T-helper 1 cell (primary cell): ENCODE measurements at regions not wholly inside any gene's neighbourhood (a gene's known extent, or its start where the extent isn't known, plus 50 kb on each side); places are given as distances from the start of the nearest gene placed in this dataset.

Experiments used
- DNase-seq, 5 donors: peaks; one replicate each; pipeline ENCODE4 v3.0.0-alpha.2; 2012 to 2020

- no peak for DNase-seq
Measured at GRCh38 chr2:167900435-167901114, 346.8 kb downstream of the STK39 start.

GRCh38 chr2:167898340-167898739 lies 349.1 kb downstream of the STK39 start:
- DNase-seq, result no peak

DNA sequence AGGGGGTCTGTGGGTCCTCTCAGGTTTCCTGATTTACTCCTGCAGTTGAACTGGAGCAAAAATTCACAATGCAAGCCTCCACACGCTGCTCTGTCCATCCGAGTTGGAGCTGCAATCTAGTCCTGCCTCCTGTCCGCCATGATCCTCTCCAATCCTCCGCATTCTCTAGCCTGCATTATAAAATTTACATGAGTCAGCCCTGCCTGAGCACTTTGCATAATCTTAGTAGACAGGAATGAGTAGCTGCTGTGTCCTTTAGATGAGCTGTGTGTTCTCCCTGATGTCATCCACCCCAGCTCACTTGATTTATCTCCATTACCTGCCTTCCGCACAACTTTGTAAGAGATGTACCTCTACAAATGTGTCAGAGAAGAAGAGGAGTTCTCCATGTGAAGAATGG lies 355.6 kb downstream of the STK39 start:
- DNase-seq, result no peak

- DNase-seq, result no peak
Measured at GRCh38 chr2:167890739-167891138, 356.7 kb downstream of the STK39 start.

- no peak for DNase-seq
Measured at GRCh38 chr2:167880415-167880814, 367.0 kb downstream of the STK39 start.

DNA sequence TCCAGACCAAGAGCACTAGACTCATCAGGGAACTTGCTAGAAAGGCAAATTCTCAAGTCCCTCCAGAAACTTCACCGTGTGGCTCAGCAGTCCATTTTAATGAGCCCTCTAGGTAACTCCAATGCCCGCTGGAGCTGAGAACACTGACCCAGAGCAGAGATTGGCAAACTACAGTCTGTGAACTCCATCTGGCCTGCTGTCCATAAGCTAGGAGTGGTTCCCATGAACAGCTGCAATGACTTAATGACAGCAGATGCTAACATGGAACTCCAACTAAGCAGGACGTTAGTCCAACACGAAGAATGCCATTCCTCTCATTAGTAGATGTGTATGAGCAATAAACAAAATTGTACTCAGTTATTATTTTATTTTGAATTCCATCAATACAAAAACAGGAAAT lies 371.9 kb downstream of the STK39 start:
- no peak for DNase-seq

GRCh38 chr2:167874812-167875211 lies 372.6 kb downstream of the STK39 start:
- no peak for DNase-seq

DNA sequence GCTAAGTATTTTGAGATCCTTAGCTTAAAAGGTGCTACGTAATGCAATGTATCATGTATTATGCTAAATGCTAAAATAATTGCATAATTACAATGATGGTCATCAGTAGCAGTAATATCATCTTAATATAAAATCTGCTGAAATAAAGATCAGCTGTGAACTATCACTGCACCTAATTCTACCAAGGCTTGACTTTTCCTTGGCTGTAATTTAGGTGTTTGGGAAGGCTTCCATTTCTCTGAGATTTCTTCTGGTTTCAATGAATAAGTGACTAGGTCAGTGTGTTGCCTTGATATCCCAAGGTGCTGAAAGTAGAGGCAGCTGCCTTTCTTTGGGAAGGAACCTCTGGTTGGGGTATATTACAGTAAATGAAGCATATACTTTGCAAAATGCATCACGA lies 376.1 kb downstream of the STK39 start:
- no peak for DNase-seq

DNA sequence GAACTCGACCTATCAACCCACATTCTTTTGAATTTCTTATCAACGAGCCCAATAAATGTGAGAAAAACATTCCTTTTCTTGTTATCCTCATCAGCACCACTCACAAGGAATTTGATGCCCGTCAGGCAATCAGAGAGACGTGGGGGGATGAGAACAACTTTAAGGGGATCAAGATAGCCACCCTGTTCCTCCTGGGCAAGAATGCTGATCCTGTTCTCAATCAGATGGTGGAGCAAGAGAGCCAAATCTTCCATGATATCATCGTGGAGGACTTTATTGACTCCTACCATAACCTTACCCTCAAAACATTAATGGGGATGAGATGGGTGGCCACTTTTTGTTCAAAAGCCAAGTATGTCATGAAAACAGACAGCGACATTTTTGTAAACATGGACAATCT lies 378.2 kb downstream of the STK39 start:
- no peak for DNase-seq

DNA sequence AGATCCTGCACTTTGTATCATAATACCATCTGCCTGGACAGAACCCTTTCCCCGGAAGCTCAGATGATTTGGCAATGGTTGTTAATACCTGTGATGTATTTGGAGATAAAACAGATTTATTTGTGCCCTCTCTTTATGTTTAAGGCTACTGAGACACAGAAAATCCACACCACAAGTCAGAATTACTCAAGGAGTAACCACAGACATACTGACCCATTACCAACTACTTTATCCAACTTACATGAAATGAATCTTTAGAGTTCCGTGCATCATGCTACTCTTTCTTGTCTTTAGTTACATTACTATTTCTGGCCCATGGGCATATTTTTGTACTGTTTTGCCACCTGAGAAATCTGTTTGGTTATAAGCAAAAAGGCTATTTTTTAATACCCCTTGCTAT lies 384.0 kb downstream of the STK39 start:
- DNase-seq, result no peak

- DNase-seq, result peak in 1 of 5 donors; percentile 42
Measured at GRCh38 chr2:167862782-167863181, 384.6 kb downstream of the STK39 start.

DNA sequence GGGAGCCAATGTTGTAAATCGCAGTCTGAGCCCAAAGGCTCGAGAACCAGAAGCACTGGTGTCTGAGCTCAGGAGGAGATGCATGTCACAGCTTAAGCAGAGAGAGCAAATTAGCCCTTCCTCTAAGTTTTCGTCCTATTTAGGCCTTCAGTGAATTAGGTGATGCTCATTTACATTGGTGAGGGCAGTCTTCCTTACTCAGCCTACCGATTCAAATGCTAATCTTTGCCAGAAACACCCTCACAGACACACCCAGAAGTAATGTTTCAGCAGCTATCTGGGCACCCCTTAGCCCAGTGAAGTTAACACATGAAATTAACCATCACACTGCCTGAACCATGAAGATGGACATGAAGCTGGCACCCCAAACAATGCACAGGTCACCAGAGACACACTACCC lies 385.1 kb downstream of the STK39 start:
- no peak for DNase-seq

GRCh38 chr2:167861574-167862193 lies 385.7 kb downstream of the STK39 start:
- DNase-seq, result no peak

DNA sequence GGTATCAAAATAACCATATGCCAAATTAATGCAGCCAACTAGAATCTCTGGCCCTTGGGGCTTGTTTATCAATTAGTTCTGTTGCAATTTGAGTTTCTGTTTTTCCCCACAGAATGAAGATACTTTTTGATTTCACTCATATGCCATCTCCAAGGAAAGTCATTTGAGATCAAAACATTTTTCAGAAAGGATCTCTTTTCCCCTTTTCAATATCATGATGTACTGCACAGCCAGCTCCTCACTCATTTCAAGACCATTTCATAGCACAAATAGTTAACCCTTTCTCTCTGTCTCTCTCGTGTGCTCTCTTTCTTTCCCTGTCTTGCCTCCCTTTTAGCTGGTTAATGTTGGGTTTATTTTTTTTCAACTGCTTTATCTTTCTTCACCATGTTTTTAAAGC lies 387.3 kb downstream of the STK39 start:
- no peak for DNase-seq

GRCh38 chr2:167859676-167860075 lies 387.7 kb downstream of the STK39 start:
- no peak for DNase-seq

GRCh38 chr2:167858086-167858485 lies 389.3 kb downstream of the STK39 start:
- no peak for DNase-seq

DNA sequence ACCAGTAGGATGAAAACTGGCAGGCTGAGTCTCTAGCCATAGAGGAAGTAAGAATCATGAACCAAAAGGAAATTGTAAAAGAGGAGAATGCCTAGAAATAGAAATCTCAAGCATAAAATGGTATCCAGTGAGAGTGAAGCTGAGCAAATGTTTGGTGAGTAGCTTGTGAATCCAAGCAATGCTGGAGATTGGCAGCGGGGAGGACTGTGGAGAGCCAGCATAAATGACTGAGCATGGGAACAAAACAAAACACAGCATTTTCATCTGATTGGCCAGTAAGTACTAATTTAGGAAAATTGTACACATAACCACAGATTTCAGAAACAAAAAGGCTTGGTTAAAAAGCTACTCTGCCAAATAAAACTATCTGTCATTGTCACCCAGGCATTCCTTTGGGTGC lies 390.0 kb downstream of the STK39 start:
- DNase-seq, result no peak

DNA sequence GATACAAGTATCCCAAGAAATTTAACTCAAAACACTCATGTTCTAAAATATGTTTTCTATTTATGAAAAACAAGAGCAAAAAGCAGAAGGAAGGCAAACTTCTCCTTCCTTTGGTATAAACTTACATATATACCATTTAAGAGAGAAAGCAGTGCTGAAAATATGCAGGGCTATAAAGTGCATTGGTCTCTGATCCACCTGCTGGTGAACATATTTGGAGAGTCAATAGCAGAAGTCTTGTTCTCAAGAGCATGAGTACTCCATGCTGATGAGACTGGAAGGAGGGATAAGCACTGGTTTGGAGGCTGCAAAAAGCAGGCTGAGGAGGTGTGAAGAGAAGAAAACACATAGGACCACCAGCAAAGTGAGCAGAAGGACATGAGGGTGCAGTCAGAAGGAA lies 391.2 kb downstream of the STK39 start:
- DNase-seq, result no peak

- no peak for DNase-seq
Measured at GRCh38 chr2:167855211-167855610, 392.2 kb downstream of the STK39 start.

DNA sequence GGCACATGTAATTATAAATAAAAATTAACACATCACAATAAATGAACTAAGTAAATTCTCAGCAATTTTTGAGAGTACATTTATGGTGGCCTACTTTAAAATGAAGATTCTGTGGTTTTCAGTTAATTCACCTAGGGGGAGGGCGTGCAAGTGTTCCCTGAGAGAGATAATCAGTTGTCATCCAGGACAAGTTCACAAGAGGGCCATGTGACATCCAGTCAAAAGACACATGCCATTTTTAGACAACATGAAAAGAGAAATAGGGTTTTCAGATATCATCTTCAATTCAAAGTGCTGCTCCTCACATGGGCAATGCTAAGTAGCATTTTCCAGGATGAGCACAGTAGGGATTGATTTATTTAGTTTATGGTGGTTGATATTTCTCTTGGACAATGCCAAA lies 393.7 kb downstream of the STK39 start:
- no peak for DNase-seq

DNA sequence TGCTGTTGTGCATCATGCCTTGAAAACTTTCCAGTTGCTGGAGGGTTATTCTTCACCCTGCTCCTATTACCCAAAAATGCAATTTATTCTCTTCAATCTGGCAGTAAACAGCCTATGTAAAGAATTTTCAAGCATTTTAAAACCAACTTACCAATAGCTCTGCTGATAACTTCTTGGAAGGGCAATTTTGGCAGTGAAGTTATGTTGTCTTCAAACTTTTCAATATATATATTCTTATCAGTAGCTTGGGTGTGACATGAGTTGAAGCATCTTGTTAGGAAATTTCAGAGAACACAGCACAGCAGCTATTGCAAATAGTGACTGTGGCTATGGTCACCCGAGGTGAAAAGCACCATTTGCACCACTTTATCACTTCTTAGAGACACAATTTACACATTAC lies 395.5 kb downstream of the STK39 start:
- DNase-seq, result no peak

DNA sequence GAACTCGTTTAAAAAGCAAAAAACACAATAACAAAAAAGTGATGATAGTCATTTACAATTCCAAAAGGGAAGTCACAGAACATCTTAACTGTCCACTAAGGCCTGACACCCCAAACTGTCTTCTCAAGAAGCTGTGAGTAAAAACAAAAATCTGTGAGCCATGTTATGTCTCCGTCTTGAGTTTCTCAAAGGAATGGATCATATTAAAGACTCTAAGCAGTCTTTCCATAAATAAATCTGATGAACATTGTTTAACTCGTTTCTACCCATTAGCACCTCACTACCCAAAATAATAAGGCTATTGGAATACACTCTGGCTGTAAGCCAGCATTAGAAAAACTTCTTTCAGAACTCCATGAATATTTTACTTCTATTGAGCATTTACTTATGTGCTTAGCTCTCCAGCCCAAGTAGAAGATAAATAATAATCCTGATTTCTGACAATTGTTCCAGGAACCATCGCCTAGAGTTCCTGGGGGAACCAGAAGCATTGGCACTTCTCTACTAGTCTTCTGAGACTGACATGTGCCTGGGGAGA lies 396.0 kb downstream of the STK39 start:
- no peak for DNase-seq

DNA sequence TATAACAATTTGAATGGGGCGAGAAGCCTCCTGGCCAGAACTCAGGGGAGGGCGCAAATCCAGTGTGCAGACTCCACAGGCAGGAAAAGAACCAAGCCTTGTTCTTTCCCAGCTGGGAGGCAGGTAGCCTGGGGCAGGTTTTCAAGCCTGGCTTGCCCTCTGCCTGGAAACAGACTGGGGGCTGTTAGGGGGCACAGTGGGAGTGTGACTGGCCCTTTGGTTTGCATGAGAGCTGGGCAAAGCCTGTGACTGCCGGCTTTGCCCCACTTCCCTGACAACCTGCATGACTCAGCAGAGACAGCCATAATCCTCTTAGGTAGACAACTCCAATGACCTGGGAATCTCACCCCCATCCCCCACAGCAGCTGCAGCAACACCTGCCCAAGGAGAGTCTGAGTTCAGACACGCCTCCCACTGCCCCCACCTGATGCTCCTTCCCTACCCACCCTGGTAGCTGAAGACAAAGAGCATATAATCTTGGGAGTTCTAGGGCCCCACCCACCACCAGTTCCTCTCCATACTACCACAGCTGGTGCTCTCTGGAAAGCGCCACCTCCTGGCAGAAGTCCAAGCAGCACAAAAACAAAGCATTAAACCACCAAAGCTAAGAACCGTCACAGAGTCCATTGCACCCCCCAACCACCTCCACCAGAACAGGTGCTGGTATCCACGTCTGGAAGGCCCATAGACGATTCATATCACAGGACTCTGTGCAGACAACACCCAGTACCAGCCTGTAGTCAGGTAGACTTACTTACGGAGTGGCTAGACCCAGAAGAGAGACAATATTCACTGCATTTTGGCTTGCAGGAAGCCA lies 402.5 kb downstream of the STK39 start:
- DNase-seq, result no peak

- no peak for DNase-seq
Measured at GRCh38 chr2:167843657-167844056, 403.7 kb downstream of the STK39 start.
